ENCODE measurements at regions not wholly inside any gene's neighbourhood (a gene's known extent, or its start where the extent isn't known, plus 50 kb on each side); places are given as distances from the start of the nearest gene placed in this dataset.
A peak's percentile ranks its signal among the peaks of the same experiment; 100 is the strongest.

GRCh38 chr14:39491134-39491571 is 58.9 kb upstream of the FBXO33 start:
- ChIA-PET POLR2A (no interaction called here), CTCF (no interaction called here)
- no peak for DNase-seq (ENCODE audit: low read depth)
- no peaks in the 10 kb centered on the region for H3K36me3 ChIP-seq (ENCODE audit: control insufficient read depth, insufficient read depth, low read length)
- H3K4me3 ChIP-seq (ENCODE audit: low read depth, low read length) = no peak overlapping the region
- TF ChIP-seq CTCF (IDR thresholded peaks at IDR 0.05; ENCODE audit: insufficient read depth, low read depth, low read length) = peak; percentile 17; the same call in 1 of the 2 replicates
- no peaks in the 10 kb centered on the region; the same call in 1 of the 2 replicates for H3K27me3 ChIP-seq (ENCODE audit: control insufficient read depth, insufficient read depth, low read length)

GRCh38 chr14:39488600-39488999 is 56.4 kb upstream of the FBXO33 start:
- Histone ChIP-seq H3K4me3 (ENCODE audit: low read depth, low read length) (no peak overlapping the region), H3K27me3 (ENCODE audit: control insufficient read depth, insufficient read depth, low read length) (no peaks in the 10 kb centered on the region; the same call in 1 of the 2 replicates), H3K36me3 (ENCODE audit: control insufficient read depth, insufficient read depth, low read length) (no peaks in the 10 kb centered on the region)
- no peak for DNase-seq (ENCODE audit: low read depth)
- TF ChIP-seq CTCF (IDR thresholded peaks at IDR 0.05; ENCODE audit: insufficient read depth, low read depth, low read length) = no peak
- POLR2A ChIA-PET = no interaction called here
- CTCF ChIA-PET = interaction anchor here (2.1 kb wide), 1 partner anchor 10 kb away, joined by 8 read pairs; no protein-coding TSS in a partner anchor

GRCh38 chr14:39483682-39484081 is 51.4 kb upstream of the FBXO33 start:
- POLR2A ChIA-PET = no interaction called here
- CTCF ChIA-PET = no interaction called here
- H3K36me3 ChIP-seq (ENCODE audit: control insufficient read depth, insufficient read depth, low read length) = no peaks in the 10 kb centered on the region
- no peaks in the 10 kb centered on the region; the same call in 1 of the 2 replicates for H3K27me3 ChIP-seq (ENCODE audit: control insufficient read depth, insufficient read depth, low read length)
- H3K4me3 ChIP-seq (ENCODE audit: low read depth, low read length) = no peak overlapping the region
- DNase-seq (ENCODE audit: low read depth) = no peak
- TF ChIP-seq CTCF (IDR thresholded peaks at IDR 0.05; ENCODE audit: insufficient read depth, low read depth, low read length) = no peak
